ENCODE measurements at regions not wholly inside any gene's neighbourhood (a gene's known extent, or its start where the extent isn't known, plus 50 kb on each side); places are given as distances from the start of the nearest gene placed in this dataset.

- TF ChIP-seq, protein P1, sequence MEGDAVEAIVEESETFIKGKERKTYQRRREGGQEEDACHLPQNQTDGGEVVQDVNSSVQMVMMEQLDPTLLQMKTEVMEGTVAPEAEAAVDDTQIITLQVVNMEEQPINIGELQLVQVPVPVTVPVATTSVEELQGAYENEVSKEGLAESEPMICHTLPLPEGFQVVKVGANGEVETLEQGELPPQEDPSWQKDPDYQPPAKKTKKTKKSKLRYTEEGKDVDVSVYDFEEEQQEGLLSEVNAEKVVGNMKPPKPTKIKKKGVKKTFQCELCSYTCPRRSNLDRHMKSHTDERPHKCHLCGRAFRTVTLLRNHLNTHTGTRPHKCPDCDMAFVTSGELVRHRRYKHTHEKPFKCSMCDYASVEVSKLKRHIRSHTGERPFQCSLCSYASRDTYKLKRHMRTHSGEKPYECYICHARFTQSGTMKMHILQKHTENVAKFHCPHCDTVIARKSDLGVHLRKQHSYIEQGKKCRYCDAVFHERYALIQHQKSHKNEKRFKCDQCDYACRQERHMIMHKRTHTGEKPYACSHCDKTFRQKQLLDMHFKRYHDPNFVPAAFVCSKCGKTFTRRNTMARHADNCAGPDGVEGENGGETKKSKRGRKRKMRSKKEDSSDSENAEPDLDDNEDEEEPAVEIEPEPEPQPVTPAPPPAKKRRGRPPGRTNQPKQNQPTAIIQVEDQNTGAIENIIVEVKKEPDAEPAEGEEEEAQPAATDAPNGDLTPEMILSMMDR (IDR thresholded peaks at IDR 0.05; ENCODE audit: poor library complexity, severe bottlenecking), result no peak
- TF ChIP-seq RAD21 (conservative IDR thresholded peaks at IDR 0.05), result no peak
Observed at GRCh38 chr5:97553604-97554452, 370.8 kb upstream of the RIOK2 start.
